Inferior parietal cortex (tissue), 1 donor: ENCODE measurements at regions not wholly inside any gene's neighbourhood (a gene's known extent, or its start where the extent isn't known, plus 50 kb on each side); places are given as distances from the start of the nearest gene placed in this dataset.
"Not testable (repeated sequence)": the region's sequence is repeated elsewhere in the genome, so short reads cannot be mapped to it uniquely, and the experiment has no call there.

Source experiments
- DNase-seq: peaks from one replicate; pipeline ENCODE4 v3.0.0-alpha.2; 2016; ENCODE audit errors: extremely low spot score

DNA sequence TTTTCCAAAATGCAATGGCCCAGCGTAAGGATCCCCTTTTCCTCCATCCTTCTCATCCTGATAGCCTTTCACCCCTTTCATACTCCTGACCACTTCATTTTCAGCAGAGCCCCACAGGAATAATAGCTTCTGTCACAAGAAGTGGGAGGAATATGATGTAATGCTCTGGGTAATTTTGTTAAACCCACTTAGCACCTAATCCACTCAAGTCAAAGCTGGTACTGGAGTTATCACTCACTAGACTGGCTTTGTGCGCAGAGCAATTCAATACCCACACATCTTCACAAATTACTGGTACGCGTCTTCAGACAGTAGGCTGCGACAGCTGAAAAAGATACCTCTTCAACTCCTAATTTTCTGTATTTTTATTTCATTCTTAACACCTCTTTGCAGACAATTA, 2232.8 kb upstream of the WWC1 start:
- DNase-seq: no peak

- DNase-seq: no peak
These were observed 2229.4 kb upstream of the WWC1 start for GRCh38 chr5:166062094-166062493.

DNA sequence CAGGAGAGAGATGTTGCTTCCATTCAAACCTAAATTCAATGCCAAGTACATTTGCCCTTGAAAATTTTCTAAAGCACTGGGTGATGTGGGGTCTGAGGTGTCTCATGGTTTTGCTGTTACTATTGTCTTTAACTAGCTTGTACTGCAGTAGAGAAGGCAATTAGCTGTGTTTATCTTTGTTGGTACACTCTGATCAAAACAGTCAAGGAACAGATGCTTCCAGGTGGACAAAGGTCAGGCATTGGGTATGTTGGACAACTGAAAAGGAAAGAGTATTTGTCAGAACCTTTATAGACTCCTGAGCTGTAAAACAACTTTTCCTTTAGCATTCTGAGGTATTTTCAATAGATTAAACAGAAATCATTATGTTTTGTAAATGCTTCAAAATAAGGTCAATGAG, 2228.7 kb upstream of the WWC1 start:
- no peak for DNase-seq

DNA sequence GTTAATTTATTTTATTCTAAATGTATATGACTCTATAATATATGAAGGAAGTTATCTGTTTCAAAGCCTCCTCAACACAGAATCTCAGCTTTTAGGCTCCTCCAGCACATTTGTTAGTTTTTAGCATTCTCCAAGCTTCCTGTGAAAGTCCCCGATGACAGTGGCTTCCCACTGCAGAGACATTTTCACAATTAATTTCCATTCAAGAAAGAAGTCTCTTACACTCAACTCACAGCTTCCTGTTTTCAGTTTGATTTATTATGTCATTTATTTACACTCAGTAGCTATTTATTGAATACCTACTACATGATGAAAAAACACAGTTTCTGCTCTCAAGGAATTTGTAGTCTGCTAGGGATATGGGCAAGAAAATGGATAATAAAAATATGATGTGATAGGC, 2228.2 kb upstream of the WWC1 start:
- DNase-seq: no peak

- DNase-seq: no peak
These were observed 2222.7 kb upstream of the WWC1 start for GRCh38 chr5:166068547-166069335.

GRCh38 chr5:166073901-166074581, 2217.4 kb upstream of the WWC1 start:
- DNase-seq: no peak

GRCh38 chr5:166074582-166075481, 2216.6 kb upstream of the WWC1 start:
- no peak for DNase-seq

DNA sequence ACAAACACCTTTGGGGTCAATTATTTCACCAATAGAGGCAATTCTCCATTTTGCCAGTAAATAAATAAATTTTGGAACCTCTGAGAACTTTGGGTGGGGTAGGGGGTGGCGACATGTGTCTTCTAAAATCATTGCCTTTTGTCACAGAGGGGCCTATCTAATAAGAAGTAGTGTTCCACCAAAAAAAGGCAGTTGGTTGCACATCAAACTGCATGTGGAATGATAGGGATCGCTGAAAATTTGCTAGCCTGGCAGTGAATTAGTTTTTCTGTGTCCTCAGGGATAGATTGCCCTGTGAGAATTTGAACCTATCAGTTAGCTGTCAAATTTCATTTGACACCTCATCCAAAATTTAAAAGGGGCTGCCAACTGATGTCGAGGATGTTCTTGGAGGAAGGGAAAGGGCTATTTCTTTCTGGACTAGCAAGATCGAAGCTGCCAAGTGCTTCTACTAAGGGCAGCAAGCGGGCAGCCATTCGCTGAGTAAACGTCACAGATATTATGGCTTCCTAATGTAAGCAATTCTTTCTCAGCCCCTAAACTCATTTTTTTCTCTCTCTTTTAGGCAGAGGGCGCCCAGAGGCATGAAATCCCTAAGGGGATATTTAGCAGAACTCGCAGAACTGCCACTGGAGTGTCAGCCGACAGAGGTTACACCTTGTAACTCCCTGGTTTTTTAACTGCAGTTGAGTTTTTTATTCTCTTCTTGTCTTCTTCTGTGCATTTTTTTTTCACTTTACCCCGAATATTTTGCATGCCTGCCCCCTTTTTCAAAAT, 2208.1 kb upstream of the WWC1 start:
- no peak for DNase-seq

- no peak for DNase-seq
These were observed 2204.9 kb upstream of the WWC1 start for GRCh38 chr5:166086568-166086967.

GRCh38 chr5:166088389-166089039, 2202.9 kb upstream of the WWC1 start:
- DNase-seq: no peak

GRCh38 chr5:166091931-166092330, 2199.5 kb upstream of the WWC1 start:
- DNase-seq: no peak

DNA sequence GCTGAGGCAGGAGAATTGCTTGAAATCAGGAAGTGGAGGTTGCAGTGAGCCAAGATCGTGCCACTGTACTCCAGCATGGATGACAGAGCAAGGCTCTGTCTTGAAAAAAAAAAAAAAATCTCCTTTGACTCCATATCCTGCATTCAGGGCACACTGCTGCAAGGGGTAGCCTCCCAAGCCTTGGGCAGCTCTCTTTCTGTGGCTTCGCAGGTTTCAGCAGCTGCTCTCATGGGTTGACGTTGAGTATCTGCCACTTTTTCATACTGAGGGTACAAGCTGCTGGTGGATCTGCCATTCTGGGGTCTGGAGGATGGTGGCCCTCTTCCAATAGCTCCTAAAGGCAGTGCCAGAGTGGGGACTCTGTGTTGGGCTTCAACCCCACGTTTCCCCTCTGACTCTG, 2198.1 kb upstream of the WWC1 start:
- no peak for DNase-seq

DNA sequence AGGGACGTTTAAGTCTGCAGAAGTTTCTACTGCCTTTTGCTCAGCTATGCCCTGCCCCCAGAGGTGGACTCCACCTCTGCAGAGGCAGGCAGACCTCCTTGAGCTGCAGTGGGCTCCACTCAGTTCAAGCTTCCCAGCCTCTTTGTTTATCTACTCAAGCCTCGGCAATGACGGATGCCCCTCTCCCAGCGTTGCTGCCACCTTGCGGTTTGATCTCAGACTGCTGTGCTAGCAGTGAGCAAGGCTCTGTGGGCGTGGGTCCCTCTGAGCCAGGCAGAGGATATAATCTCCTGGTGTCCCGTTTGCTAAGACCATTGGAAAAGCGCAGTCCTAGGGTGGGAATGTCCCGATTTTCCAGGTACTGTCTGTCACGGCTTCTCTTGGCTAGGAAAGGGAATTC, 2188.5 kb upstream of the WWC1 start:
- no peak for DNase-seq

GRCh38 chr5:166111021-166111420, 2180.4 kb upstream of the WWC1 start:
- no peak for DNase-seq

- no peak for DNase-seq
These were observed 2174.1 kb upstream of the WWC1 start for GRCh38 chr5:166117072-166118066.

GRCh38 chr5:166119506-166119905, 2171.9 kb upstream of the WWC1 start:
- no peak for DNase-seq

- DNase-seq: no peak
These were observed 2167.7 kb upstream of the WWC1 start for GRCh38 chr5:166123717-166124116.

DNA sequence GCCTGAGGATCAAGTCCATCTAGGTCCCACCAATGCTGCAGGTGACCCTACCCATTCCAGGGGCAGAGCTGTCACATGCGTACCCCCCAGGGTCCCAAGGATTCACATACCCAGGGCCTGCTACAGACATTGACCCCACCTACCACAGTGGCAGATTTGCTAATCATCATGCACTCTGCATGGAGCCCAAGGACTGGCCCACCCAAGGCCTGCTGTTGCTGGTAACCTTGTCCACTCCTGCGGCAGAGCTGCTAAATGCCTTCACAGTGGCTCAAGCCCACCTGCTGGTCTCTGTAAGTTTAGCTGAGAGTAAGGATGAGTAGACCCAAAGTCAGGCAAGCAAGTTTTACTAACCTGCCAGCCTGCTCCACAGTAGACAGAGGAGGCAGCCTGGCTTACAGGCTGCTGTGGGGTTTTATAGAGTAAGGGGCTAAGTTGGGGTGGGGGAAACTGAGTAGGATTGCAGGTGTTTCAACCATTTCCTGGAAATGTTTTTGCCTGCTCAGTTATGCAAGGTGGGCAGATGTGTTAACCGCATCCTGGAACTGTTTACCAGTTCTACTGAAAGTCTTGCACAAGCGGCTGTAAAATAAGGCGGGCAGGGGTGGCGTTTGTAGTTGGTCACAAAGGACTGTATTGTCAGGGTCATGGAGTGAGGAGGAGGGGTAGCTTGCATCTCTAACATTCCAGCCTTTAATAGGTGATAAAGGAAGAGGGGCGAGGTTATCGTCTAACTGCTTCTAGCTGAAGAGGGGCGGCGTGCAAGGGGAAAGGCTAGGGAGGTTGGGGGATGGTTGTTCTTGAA, 2163.5 kb upstream of the WWC1 start:
- DNase-seq: no peak

GRCh38 chr5:166145107-166145506, 2146.3 kb upstream of the WWC1 start:
- DNase-seq: not testable (repeated sequence)
